WERI-Rb-1 (cell line): ENCODE measurements at regions not wholly inside any gene's neighbourhood (a gene's known extent, or its start where the extent isn't known, plus 50 kb on each side); places are given as distances from the start of the nearest gene placed in this dataset.
"Not testable (repeated sequence)": the region's sequence is repeated elsewhere in the genome, so short reads cannot be mapped to it uniquely, and the experiment has no call there.

Experiments used
- DNase-seq: peaks from one replicate; pipeline ENCODE4 v3.0.0-alpha.2; 2020
- H3K27ac ChIP-seq: fragments of 250-450 bp; sonication (Bioruptor Pico); 2 replicates; pipeline ENCODE4 v1.5.1; 2020; ENCODE audit warnings: mild to moderate bottlenecking, moderate library complexity
- H3K27me3 ChIP-seq: fragments of 250-450 bp; sonication (Bioruptor Pico); 2 replicates; pipeline ENCODE4 v1.5.1; 2021; ENCODE audit warnings: mild to moderate bottlenecking, low read depth, moderate library complexity; ENCODE audit not compliant: insufficient read depth, severe bottlenecking
- H3K36me3 ChIP-seq: fragments of 250-450 bp; sonication (Bioruptor Pico); 2 replicates; pipeline ENCODE4 v1.5.1; 2020; ENCODE audit warnings: mild to moderate bottlenecking, moderate library complexity
- H3K4me3 ChIP-seq: 2 replicates; pipeline ENCODE4 v1.5.1; 2011; ENCODE audit warnings: low read depth, mild to moderate bottlenecking, control low read depth, low read length
- H3K9me3 ChIP-seq: fragments of 250-450 bp; sonication (Bioruptor Pico); 2 replicates; pipeline ENCODE4 v1.5.1; 2021; ENCODE audit warnings: mild to moderate bottlenecking, moderate library complexity; ENCODE audit not compliant: severe bottlenecking
- CTCF ChIP-seq: IDR thresholded peaks from 2 replicates; pipeline ENCODE4 v1.5.1; 2011; ENCODE audit warnings: low read depth, mild to moderate bottlenecking, control low read depth, inconsistent platforms, low read length

GRCh38 chr5:89313044-89313443, 430.1 kb upstream of the MEF2C start:
- DNase-seq = no peak
- H3K36me3 ChIP-seq = no peaks in the 10 kb centered on the region
- H3K27me3 ChIP-seq = no peaks in the 10 kb centered on the region
- no peak for TF ChIP-seq CTCF
- no peak overlapping the region for H3K27ac ChIP-seq
- H3K4me3 ChIP-seq = no peak overlapping the region
- H3K9me3 ChIP-seq = no peaks in the 10 kb centered on the region

- H3K4me3 ChIP-seq = no peak overlapping the region
- no peaks in the 10 kb centered on the region for H3K36me3 ChIP-seq
- no peaks in the 10 kb centered on the region for H3K27me3 ChIP-seq
- H3K9me3 ChIP-seq = no peaks in the 10 kb centered on the region
- TF ChIP-seq CTCF = no peak
- no peak overlapping the region for H3K27ac ChIP-seq
- no peak for DNase-seq
Measured at GRCh38 chr5:89309268-89309667, 426.3 kb upstream of the MEF2C start.

- Histone ChIP-seq H3K27ac (no peak overlapping the region), H3K9me3 (no peaks in the 10 kb centered on the region), H3K36me3 (no peaks in the 10 kb centered on the region), H3K4me3 (no peak overlapping the region), H3K27me3 (no peaks in the 10 kb centered on the region)
- TF ChIP-seq CTCF = no peak
- no peak for DNase-seq
Measured at GRCh38 chr5:89308606-89309040, 425.6 kb upstream of the MEF2C start.

- Histone ChIP-seq H3K9me3 (no peaks in the 10 kb centered on the region), H3K27ac (no peak overlapping the region), H3K27me3 (no peaks in the 10 kb centered on the region), H3K4me3 (no peak overlapping the region), H3K36me3 (no peaks in the 10 kb centered on the region)
- TF ChIP-seq CTCF = no peak
- DNase-seq = no peak
Measured at GRCh38 chr5:89307972-89308371, 425.0 kb upstream of the MEF2C start.

- not testable (repeated sequence) for H3K27ac ChIP-seq, DNase-seq, H3K27me3 ChIP-seq, H3K9me3 ChIP-seq, H3K4me3 ChIP-seq, H3K36me3 ChIP-seq
Measured at GRCh38 chr5:89307141-89307540, 424.2 kb upstream of the MEF2C start.

- TF ChIP-seq CTCF = no peak
- DNase-seq = no peak
- no peaks in the 10 kb centered on the region for H3K9me3 ChIP-seq
- no peak overlapping the region for H3K4me3 ChIP-seq
- no peak overlapping the region for H3K27ac ChIP-seq
- no peaks in the 10 kb centered on the region for H3K27me3 ChIP-seq
- no peaks in the 10 kb centered on the region for H3K36me3 ChIP-seq
Measured at GRCh38 chr5:89303033-89303480, 420.1 kb upstream of the MEF2C start.
